ENCODE measurements at regions not wholly inside any gene's neighbourhood (a gene's known extent, or its start where the extent isn't known, plus 50 kb on each side); places are given as distances from the start of the nearest gene placed in this dataset.

GRCh38 chr1:222247811-222248310 lies 300.0 kb downstream of the HHIPL2 start:
- H3K4me3 Mint-ChIP-seq = no peak overlapping the region
- H3K56ac ChIP-seq (ENCODE audit: insufficient read length, low read depth, low read length) = no peak overlapping the region
- no peak overlapping the region for H3K18ac ChIP-seq (ENCODE audit: insufficient read length, low read depth, low read length)
- H3K9ac ChIP-seq (ENCODE audit: extremely low read depth, insufficient read length, low read length) = no peak overlapping the region
- H4K91ac ChIP-seq (ENCODE audit: insufficient read length, low read depth, low read length) = no peak overlapping the region
- H3K79me2 ChIP-seq (ENCODE audit: insufficient read depth, low read length) = no peaks in the 10 kb centered on the region
- H3K79me1 ChIP-seq (ENCODE audit: insufficient read depth, low read depth, low read length, poor library complexity, severe bottlenecking) = no peaks in the 10 kb centered on the region
- DNase-seq = no peak
- no peak overlapping the region for H2BK120ac ChIP-seq (ENCODE audit: low read depth, low read length, poor library complexity, severe bottlenecking)
- no peak overlapping the region for H2BK15ac ChIP-seq (ENCODE audit: low read depth, low read length)
- no peak overlapping the region for H3K4me2 ChIP-seq (ENCODE audit: insufficient read depth, insufficient read length, low read length)
- H3K23me2 ChIP-seq (ENCODE audit: insufficient read length, low read depth, low read length, poor library complexity, severe bottlenecking) = no peaks in the 10 kb centered on the region
- H4K20me1 ChIP-seq (ENCODE audit: control insufficient read depth, insufficient read depth, insufficient read length) = no peaks in the 10 kb centered on the region
- H3K9me3 ChIP-seq (ENCODE audit: control insufficient read depth, low read depth, low read length) = no peaks in the 10 kb centered on the region
- no peak overlapping the region for H4K8ac ChIP-seq (replicated peaks; ENCODE audit: insufficient read length, low read depth, low read length)
- H2BK12ac ChIP-seq (ENCODE audit: insufficient read length, low read depth, low read length) = no peak overlapping the region
- peak overlapping the region in 1 of 3 experiments; percentile 22; a peak in 2 of 7 replicates for H3K27ac Mint-ChIP-seq
- no peak overlapping the region for H4K5ac ChIP-seq (ENCODE audit: insufficient read length, low read depth, low read length)
- H3K27ac ChIP-seq (ENCODE audit: insufficient read length, low read depth, low read length) = no peak overlapping the region
- H3K4me1 Mint-ChIP-seq = peaks cover 40 to 43% of the 10 kb centered on the region in 2 experiments
- no peak overlapping the region for H2BK5ac ChIP-seq (ENCODE audit: insufficient read length, low read length)
- H2AFZ ChIP-seq (ENCODE audit: low read length) = no peak overlapping the region
- no peak overlapping the region for H3K23ac ChIP-seq (ENCODE audit: insufficient read length, low read depth, low read length)
- H3K9me3 Mint-ChIP-seq = no peaks in the 10 kb centered on the region; a peak in 1 of 5 replicates
- H3K27me3 Mint-ChIP-seq (ENCODE audit: low read depth) = no peaks in the 10 kb centered on the region
- H3K4me1 ChIP-seq (ENCODE audit: insufficient read depth, low read length) = peaks cover 6% of the 10 kb centered on the region
- no peak overlapping the region for H2AK5ac ChIP-seq (ENCODE audit: insufficient read length, low read length)
- H3K14ac ChIP-seq (ENCODE audit: insufficient read depth, low read length) = no peak overlapping the region
- no peak overlapping the region for H3T11ph ChIP-seq (ENCODE audit: low read length)
- WGBS (ENCODE audit: extremely low coverage, insufficient read length, low lambda C conversion rate) = no CpG with 5 or more reads among the region's 3 CpGs
- no peak for TF ChIP-seq CTCF (conservative IDR thresholded peaks at IDR 0.05)
- H3K36me3 Mint-ChIP-seq (ENCODE audit: insufficient read depth in 1 of 3, low read depth in 3 of 3) = no peaks in the 10 kb centered on the region
- no peak overlapping the region for H3K4ac ChIP-seq (ENCODE audit: low read depth, low read length)
- H2BK20ac ChIP-seq (ENCODE audit: low read depth, low read length, poor library complexity, severe bottlenecking) = no peak overlapping the region
- H3K27me3 ChIP-seq (ENCODE audit: insufficient read depth, low read length) = no peaks in the 10 kb centered on the region
